Endothelial cell of umbilical vein (primary cell): ENCODE measurements at regions not wholly inside any gene's neighbourhood (a gene's known extent, or its start where the extent isn't known, plus 50 kb on each side); places are given as distances from the start of the nearest gene placed in this dataset.

Experiments
- BruUV-seq: library from RNA; stranded (reverse); fragments of 400-500 nt; replicated peaks from 2 replicates; lab custom pipeline; 2021; lab: Mats Ljungman, UMichigan
- CTCF ChIA-PET: fragments of 300-600, 350-600 bp; sonication (Branson Sonifier 250); formaldehyde crosslinking; loops from one replicate; lab custom pipeline; 2021; ENCODE audit warnings: antibody characterized with exemption, inconsistent platforms; lab: Charles Lee
- POLR2A ChIA-PET: fragments of 300-600, 350-600 bp; sonication (Branson Sonifier 250); formaldehyde crosslinking; loops from one replicate; lab custom pipeline; 2021; ENCODE audit warnings: antibody characterized with exemption, inconsistent platforms; lab: Charles Lee
- DNase-seq: peaks from one replicate; pipeline ENCODE4 v3.0.0-alpha.2; 2011; ENCODE audit warnings: low read depth, low spot score
- FAIRE-seq: peaks from 2 replicates; lab custom pipeline; 2011; peaks lifted over from hg19 to GRCh38; lab: Jason Lieb, UNC
- H2AFZ ChIP-seq: 2 replicates; pipeline ENCODE4 v1.6.0; 2012; ENCODE audit warnings: low read depth, low read length, control low read depth, inconsistent platforms
- H3K27ac ChIP-seq: 2 replicates; pipeline ENCODE4 v1.5.1; 2011; ENCODE audit warnings: low read depth, mild to moderate bottlenecking, control low read depth, low read length, moderate library complexity; ENCODE audit not compliant: insufficient read depth
- H3K27me3 ChIP-seq, 2 experiments: 2 replicates each; pipeline versions ENCODE4 v1.6.0 to v1.6.1; 2011; ENCODE audit warnings: low read length in 2 of 2, mixed read lengths in 1 of 2; ENCODE audit not compliant: control insufficient read depth in 2 of 2, insufficient read depth in 2 of 2
- H3K36me3 ChIP-seq, 2 experiments: 2 replicates in 1 of 2; 3 replicates in 1 of 2; pipeline ENCODE4 v1.5.1; 2011; ENCODE audit warnings: low read length in 2 of 2, mild to moderate bottlenecking in 1 of 2, moderate library complexity in 1 of 2; ENCODE audit not compliant: control insufficient read depth in 2 of 2, insufficient read depth in 2 of 2; ENCODE audit errors: extremely low read depth in 1 of 2
- H3K4me1 ChIP-seq: 3 replicates; pipeline ENCODE4 v1.5.1; 2011; ENCODE audit warnings: mild to moderate bottlenecking, low read length; ENCODE audit not compliant: control insufficient read depth, insufficient read depth; ENCODE audit errors: extremely low read depth
- H3K4me2 ChIP-seq: 2 replicates; pipeline ENCODE4 v1.6.1; 2011; ENCODE audit warnings: low read length, control low read depth, mixed read lengths; ENCODE audit not compliant: insufficient read depth
- H3K4me3 ChIP-seq, 3 experiments: fragments of 200-600 bp in 1 of 3; sonication (generic), shearing (Covaris generic) in 1 of 3; replicated peaks in 1 of 3; 2 replicates each; pipeline ENCODE4 v1.5.1; 2011 to 2016; ENCODE audit warnings: control low read depth in 3 of 3, low read length in 3 of 3, mild to moderate bottlenecking in 2 of 3, inconsistent platforms in 1 of 3, low read depth in 1 of 3, moderate library complexity in 1 of 3; ENCODE audit not compliant: insufficient read depth in 1 of 3
- H3K79me2 ChIP-seq: 2 replicates; pipeline ENCODE4 v1.6.0; 2012; ENCODE audit warnings: low read length, inconsistent platforms; ENCODE audit not compliant: control insufficient read depth, insufficient read depth
- H3K9ac ChIP-seq: replicated peaks from 2 replicates; pipeline ENCODE3; 2011; ENCODE audit warnings: low read length, control low read depth; ENCODE audit not compliant: insufficient read depth; ENCODE audit errors: extremely low read depth
- H3K9me1 ChIP-seq: replicated peaks from 3 replicates; pipeline ENCODE4 v1.6.0; 2011; ENCODE audit warnings: mild to moderate bottlenecking, low read length; ENCODE audit not compliant: control insufficient read depth, insufficient read depth; ENCODE audit errors: extremely low read depth
- H3K9me3 ChIP-seq: replicated peaks from 2 replicates; pipeline ENCODE4 v1.5.1; 2012; ENCODE audit warnings: low read length, inconsistent platforms; ENCODE audit not compliant: control insufficient read depth, insufficient read depth
- H4K20me1 ChIP-seq: replicated peaks from 2 replicates; pipeline ENCODE3; 2011; ENCODE audit warnings: mild to moderate bottlenecking, low read length; ENCODE audit not compliant: control insufficient read depth, insufficient read depth; ENCODE audit errors: extremely low read depth
- EZH2 ChIP-seq: IDR thresholded peaks from 2 replicates; pipeline ENCODE4 v1.6.1; 2012; ENCODE audit warnings: borderline replicate concordance, low read depth, mild to moderate bottlenecking, moderate library complexity, low read length, inconsistent platforms; ENCODE audit not compliant: severe bottlenecking
- FOS ChIP-seq: IDR thresholded peaks from 2 replicates; pipeline ENCODE4 v1.6.1; 2011; ENCODE audit warnings: mild to moderate bottlenecking, low read length, moderate library complexity, borderline replicate concordance; ENCODE audit not compliant: insufficient read depth
- GATA2 ChIP-seq: IDR thresholded peaks from 2 replicates; pipeline ENCODE4 v1.7.0; 2011; ENCODE audit warnings: low read depth, mild to moderate bottlenecking, moderate library complexity, mixed read lengths, low read length; ENCODE audit not compliant: insufficient read length, insufficient read depth
- JUN ChIP-seq: IDR thresholded peaks from 2 replicates; pipeline ENCODE4 v1.6.1; 2011; ENCODE audit warnings: borderline replicate concordance, low read depth; ENCODE audit not compliant: insufficient read length, insufficient read depth
- MAX ChIP-seq: IDR thresholded peaks from 2 replicates; pipeline ENCODE4 v1.6.1; 2011; ENCODE audit not compliant: insufficient read depth, insufficient read length
- MYC ChIP-seq: IDR thresholded peaks from one replicate; pipeline ENCODE4 v1.6.1; 2011; ENCODE audit warnings: mild to moderate bottlenecking, low read depth, low read length
- POLR2A ChIP-seq: IDR thresholded peaks from 2 replicates; pipeline ENCODE4 v1.6.1; 2012; ENCODE audit warnings: low read depth, mild to moderate bottlenecking, control low read depth, low read length
- POLR2AphosphoS5 ChIP-seq: IDR thresholded peaks from 2 replicates; pipeline ENCODE4 v1.6.1; 2012; ENCODE audit warnings: low read depth, mild to moderate bottlenecking, control low read depth, low read length, moderate library complexity; ENCODE audit not compliant: insufficient read depth
- dilution Hi-C: fragments of 300-500 bp; cut with MboI; formaldehyde crosslinking; loops from one replicate; pipeline ENCODE4 v1.15.0; 2019; ENCODE audit warnings: low sequenced_read_pairs; ENCODE audit not compliant: extremely low pct_ligation_motif_present
- intact Hi-C: fragments of 100-400 bp; cut with micrococcal nuclease; formaldehyde crosslinking; loops from one replicate; pipeline ENCODE4 v1.10.0; 2022
- TF ChIP-seq, protein P1 (sequence below), 2 donors: IDR thresholded peaks; 1 replicate in 1 of 2; 2 replicates in 1 of 2; pipeline ENCODE4 v1.5.1; 2011; ENCODE audit warnings: low read length in 2 of 2, mild to moderate bottlenecking in 2 of 2, moderate library complexity in 2 of 2, control low read depth in 1 of 2, inconsistent platforms in 1 of 2, low read depth in 1 of 2; ENCODE audit not compliant: insufficient read depth in 1 of 2; ENCODE audit errors: extremely low read depth in 1 of 2

GRCh38 chr20:55513954-55514353 lies 491.4 kb downstream of the CBLN4 start:
- POLR2A ChIA-PET = no interaction called here

More at GRCh38 chr20:55513954-55514353, 491.4 kb downstream of the CBLN4 start:
- Histone ChIP-seq H4K20me1 (no peaks in the 10 kb centered on the region), H3K27ac (no peak overlapping the region), H3K4me3 (no peak overlapping the region), H3K9ac (no peak overlapping the region), H3K4me1 (no peaks in the 10 kb centered on the region), H3K9me1 (no peaks in the 10 kb centered on the region), H3K79me2 (no peaks in the 10 kb centered on the region), H3K4me2 (no peak overlapping the region), H3K36me3 (no peaks in the 10 kb centered on the region), H3K9me3 (no peaks in the 10 kb centered on the region), H3K27me3 (no peaks in the 10 kb centered on the region), H2AFZ (no peak overlapping the region)
- DNase-seq (no peak), FAIRE-seq (no peak)
- no TSS peak for BruUV-seq
- intact Hi-C loops = no loop called here
- TF ChIP-seq POLR2AphosphoS5 (no peak), EZH2 (no peak), POLR2A (no peak), MAX (no peak), JUN (no peak), FOS (no peak), GATA2 (no peak), MYC (no peak)
- TF ChIP-seq, protein P1, sequence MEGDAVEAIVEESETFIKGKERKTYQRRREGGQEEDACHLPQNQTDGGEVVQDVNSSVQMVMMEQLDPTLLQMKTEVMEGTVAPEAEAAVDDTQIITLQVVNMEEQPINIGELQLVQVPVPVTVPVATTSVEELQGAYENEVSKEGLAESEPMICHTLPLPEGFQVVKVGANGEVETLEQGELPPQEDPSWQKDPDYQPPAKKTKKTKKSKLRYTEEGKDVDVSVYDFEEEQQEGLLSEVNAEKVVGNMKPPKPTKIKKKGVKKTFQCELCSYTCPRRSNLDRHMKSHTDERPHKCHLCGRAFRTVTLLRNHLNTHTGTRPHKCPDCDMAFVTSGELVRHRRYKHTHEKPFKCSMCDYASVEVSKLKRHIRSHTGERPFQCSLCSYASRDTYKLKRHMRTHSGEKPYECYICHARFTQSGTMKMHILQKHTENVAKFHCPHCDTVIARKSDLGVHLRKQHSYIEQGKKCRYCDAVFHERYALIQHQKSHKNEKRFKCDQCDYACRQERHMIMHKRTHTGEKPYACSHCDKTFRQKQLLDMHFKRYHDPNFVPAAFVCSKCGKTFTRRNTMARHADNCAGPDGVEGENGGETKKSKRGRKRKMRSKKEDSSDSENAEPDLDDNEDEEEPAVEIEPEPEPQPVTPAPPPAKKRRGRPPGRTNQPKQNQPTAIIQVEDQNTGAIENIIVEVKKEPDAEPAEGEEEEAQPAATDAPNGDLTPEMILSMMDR (IDR thresholded peaks at IDR 0.05; ENCODE audit: extremely low read depth in 1 of 2, insufficient read depth in 1 of 2, low read depth in 1 of 2, low read length in 2 of 2) = no peak
- CTCF ChIA-PET = no interaction called here
- dilution Hi-C loops = no loop called here
